NT2/D1 (cell line): ENCODE measurements at regions not wholly inside any gene's neighbourhood (a gene's known extent, or its start where the extent isn't known, plus 50 kb on each side); places are given as distances from the start of the nearest gene placed in this dataset.

Experiments used
- SUZ12 ChIP-seq: IDR thresholded peaks from 2 replicates; pipeline ENCODE4 v1.6.1; 2011; ENCODE audit not compliant: insufficient read length, insufficient read depth; ENCODE audit errors: extremely low read depth
- YY1 ChIP-seq: IDR thresholded peaks from 2 replicates; pipeline ENCODE4 v1.6.1; 2011; ENCODE audit not compliant: insufficient read length, insufficient read depth
- ZNF274 ChIP-seq: IDR thresholded peaks from 2 replicates; pipeline ENCODE4 v1.6.1; 2011; ENCODE audit warnings: mild to moderate bottlenecking, low read depth, low read length

DNA sequence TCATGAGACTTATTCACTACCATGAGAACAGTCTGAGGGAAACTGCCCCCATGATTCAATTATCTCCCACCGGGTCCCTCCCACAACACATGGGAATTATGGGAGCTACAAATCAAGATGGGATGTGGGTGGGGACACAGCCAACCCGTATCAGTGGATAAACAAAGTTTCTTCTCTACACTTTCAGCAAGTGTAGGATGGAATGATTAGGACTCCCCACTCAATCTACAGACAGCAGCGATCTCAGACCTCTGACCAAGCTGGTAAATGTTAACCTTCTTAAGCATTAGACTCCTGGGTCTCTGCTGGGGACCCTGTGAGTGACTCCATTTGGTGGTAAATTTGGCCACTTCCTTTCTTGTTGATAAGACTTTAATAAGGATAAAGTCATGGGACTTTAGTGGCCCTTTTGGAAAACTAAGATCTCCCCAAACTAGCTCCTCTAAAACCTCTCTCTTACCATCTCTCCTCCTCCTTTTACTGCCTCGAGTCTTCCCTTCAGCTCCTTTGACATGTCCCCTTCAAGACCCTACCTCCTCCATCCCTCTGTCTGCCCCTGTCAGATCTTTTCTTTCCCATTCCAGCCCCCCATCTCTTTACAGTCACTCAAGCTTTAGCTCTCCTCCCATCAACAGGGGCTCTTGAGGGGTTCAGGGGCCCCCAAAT lies 71.9 kb downstream of the MYL12B start:
- TF ChIP-seq SUZ12 (no peak), YY1 (no peak), ZNF274 (no peak)
